Fibroblast of gingiva (primary cell): ENCODE measurements at regions not wholly inside any gene's neighbourhood (a gene's known extent, or its start where the extent isn't known, plus 50 kb on each side); places are given as distances from the start of the nearest gene placed in this dataset.
"Not testable (repeated sequence)": the region's sequence is repeated elsewhere in the genome, so short reads cannot be mapped to it uniquely, and the experiment has no call there.

Experiments
- DNase-seq: peaks from one replicate; pipeline ENCODE4 v3.0.0-alpha.2; 2011; ENCODE audit warnings: low read depth

- DNase-seq, result no peak
These were observed 248.4 kb upstream of the KCNH7 start for GRCh38 chr2:163086940-163087339.

GRCh38 chr2:163085366-163086024 is 246.9 kb upstream of the KCNH7 start:
- DNase-seq, result not testable (repeated sequence)

- no peak for DNase-seq
These were observed 243.2 kb upstream of the KCNH7 start for GRCh38 chr2:163081754-163082153.

- DNase-seq, result no peak
These were observed 238.7 kb upstream of the KCNH7 start for GRCh38 chr2:163077241-163077640.

- DNase-seq, result no peak
These were observed 227.5 kb upstream of the KCNH7 start for GRCh38 chr2:163066085-163066484.

- no peak for DNase-seq
These were observed 224.0 kb upstream of the KCNH7 start for GRCh38 chr2:163062524-163062923.

- no peak for DNase-seq
These were observed 208.0 kb upstream of the KCNH7 start for GRCh38 chr2:163046615-163047014.

- no peak for DNase-seq
These were observed 207.3 kb upstream of the KCNH7 start for GRCh38 chr2:163045830-163046229.

- DNase-seq, result no peak
These were observed 205.5 kb upstream of the KCNH7 start for GRCh38 chr2:163044114-163044513.

- DNase-seq, result no peak
These were observed 204.6 kb upstream of the KCNH7 start for GRCh38 chr2:163043201-163043600.

- no peak for DNase-seq
These were observed 200.7 kb upstream of the KCNH7 start for GRCh38 chr2:163039266-163039665.

- no peak for DNase-seq
These were observed 190.2 kb upstream of the KCNH7 start for GRCh38 chr2:163028807-163029206.

GRCh38 chr2:163026136-163026775 is 187.7 kb upstream of the KCNH7 start:
- DNase-seq, result not testable (repeated sequence)

GRCh38 chr2:163016882-163017281 is 178.3 kb upstream of the KCNH7 start:
- not testable (repeated sequence) for DNase-seq

GRCh38 chr2:163011000-163011399 is 172.4 kb upstream of the KCNH7 start:
- DNase-seq, result no peak

- DNase-seq, result no peak
These were observed 170.1 kb upstream of the KCNH7 start for GRCh38 chr2:163008642-163009041.

- DNase-seq, result no peak
These were observed 156.2 kb upstream of the KCNH7 start for GRCh38 chr2:162994718-162995117.

- no peak for DNase-seq
These were observed 154.3 kb upstream of the KCNH7 start for GRCh38 chr2:162992828-162993227.

- DNase-seq, result no peak
These were observed 150.9 kb upstream of the KCNH7 start for GRCh38 chr2:162989507-162989906.

- DNase-seq, result no peak
These were observed 136.2 kb upstream of the KCNH7 start for GRCh38 chr2:162974771-162975170.

- DNase-seq, result no peak
These were observed 133.8 kb upstream of the KCNH7 start for GRCh38 chr2:162972383-162972782.

GRCh38 chr2:162968306-162968705 is 129.7 kb upstream of the KCNH7 start:
- DNase-seq, result no peak

- no peak for DNase-seq
These were observed 129.2 kb upstream of the KCNH7 start for GRCh38 chr2:162967811-162968210.

- no peak for DNase-seq
These were observed 128.6 kb upstream of the KCNH7 start for GRCh38 chr2:162967147-162967546.
